Transverse colon (tissue), 3 donors: ENCODE measurements at regions not wholly inside any gene's neighbourhood (a gene's known extent, or its start where the extent isn't known, plus 50 kb on each side); places are given as distances from the start of the nearest gene placed in this dataset.

ENCODE experiments used
- CTCF ChIP-seq, 5 experiments: fragments of 200-600 bp in 3 of 5; fragments of 450-650 bp in 2 of 5; sonication (generic) in 3 of 5; IDR thresholded peaks; 1 replicate in 2 of 5; 2 replicates in 3 of 5; pipeline ENCODE4 v1.5.1; 2016 to 2017; ENCODE audit warnings: antibody characterized with exemption in 5 of 5, inconsistent platforms in 3 of 5, mild to moderate bottlenecking in 2 of 5, moderate library complexity in 1 of 5
- POLR2A ChIP-seq: fragments of 450-650 bp; IDR thresholded peaks from one replicate; pipeline ENCODE4 v1.6.1; 2016; ENCODE audit warnings: antibody characterized with exemption, mild to moderate bottlenecking, moderate library complexity

GRCh38 chr12:46453428-46453827 lies 80.9 kb upstream of the SLC38A2 start:
- TF ChIP-seq CTCF (IDR thresholded peaks at IDR 0.05) (no peak), POLR2A (no peak)
